CD4-positive, alpha-beta T cell treated with Interleukin-6 for 4 hours (primary cell): ENCODE measurements at regions not wholly inside any gene's neighbourhood (a gene's known extent, or its start where the extent isn't known, plus 50 kb on each side); places are given as distances from the start of the nearest gene placed in this dataset.

Experiments used
- DNase-seq: peaks from one replicate; pipeline ENCODE4 v3.0.0-alpha.2; 2020; ENCODE audit warnings: mixed read lengths

GRCh38 chr4:130090427-130090826 is 994.5 kb downstream of the C4orf33 start:
- no peak for DNase-seq

GRCh38 chr4:130092187-130093015 is 996.4 kb downstream of the C4orf33 start:
- DNase-seq: no peak

- no peak for DNase-seq
Measured at GRCh38 chr4:130099105-130099504, 1003.2 kb downstream of the C4orf33 start.

- no peak for DNase-seq
Measured at GRCh38 chr4:130110189-130110588, 1014.2 kb downstream of the C4orf33 start.

- DNase-seq: no peak
Measured at GRCh38 chr4:130110770-130111169, 1014.8 kb downstream of the C4orf33 start.

- no peak for DNase-seq
Measured at GRCh38 chr4:130124066-130124465, 1028.1 kb downstream of the C4orf33 start.

GRCh38 chr4:130125467-130125866 is 1029.5 kb downstream of the C4orf33 start:
- DNase-seq: no peak

- DNase-seq: no peak
Measured at GRCh38 chr4:130127297-130127696, 1031.3 kb downstream of the C4orf33 start.

GRCh38 chr4:130131536-130131935 is 1035.6 kb downstream of the C4orf33 start:
- DNase-seq: no peak

GRCh38 chr4:130141651-130142050 is 1045.7 kb downstream of the C4orf33 start:
- no peak for DNase-seq

- no peak for DNase-seq
Measured at GRCh38 chr4:130143656-130144055, 1047.7 kb downstream of the C4orf33 start.

GRCh38 chr4:130146773-130147172 is 1050.8 kb downstream of the C4orf33 start:
- no peak for DNase-seq

- no peak for DNase-seq
Measured at GRCh38 chr4:130147641-130148040, 1051.7 kb downstream of the C4orf33 start.

GRCh38 chr4:130154901-130155300 is 1058.9 kb downstream of the C4orf33 start:
- DNase-seq: no peak

- no peak for DNase-seq
Measured at GRCh38 chr4:130163701-130164100, 1067.7 kb downstream of the C4orf33 start.

GRCh38 chr4:130165381-130165780 is 1069.4 kb downstream of the C4orf33 start:
- no peak for DNase-seq

GRCh38 chr4:130172156-130172555 is 1076.2 kb downstream of the C4orf33 start:
- no peak for DNase-seq

GRCh38 chr4:130178106-130178505 is 1082.2 kb downstream of the C4orf33 start:
- DNase-seq: no peak

- DNase-seq: no peak
Measured at GRCh38 chr4:130183096-130183495, 1087.1 kb downstream of the C4orf33 start.

GRCh38 chr4:130183766-130184165 is 1087.8 kb downstream of the C4orf33 start:
- DNase-seq: no peak

- no peak for DNase-seq
Measured at GRCh38 chr4:130185123-130185522, 1089.2 kb downstream of the C4orf33 start.

- DNase-seq: no peak
Measured at GRCh38 chr4:130186931-130187330, 1091.0 kb downstream of the C4orf33 start.

- no peak for DNase-seq
Measured at GRCh38 chr4:130187587-130187986, 1091.6 kb downstream of the C4orf33 start.

GRCh38 chr4:130192787-130193186 is 1096.8 kb downstream of the C4orf33 start:
- no peak for DNase-seq

- DNase-seq: no peak
Measured at GRCh38 chr4:130197946-130198345, 1102.0 kb downstream of the C4orf33 start.
